HFF-Myc (cell line): ENCODE measurements at regions not wholly inside any gene's neighbourhood (a gene's known extent, or its start where the extent isn't known, plus 50 kb on each side); places are given as distances from the start of the nearest gene placed in this dataset.

ENCODE experiments used
- DNase-seq: peaks from one replicate; pipeline ENCODE4 v3.0.0-alpha.2; 2011; ENCODE audit warnings: low read depth; ENCODE audit errors: extremely low read depth
- H3K4me3 ChIP-seq: replicated peaks from 2 replicates; pipeline ENCODE4 v1.5.1; 2011; ENCODE audit warnings: low read depth, mild to moderate bottlenecking, control low read depth, low read length
- CTCF ChIP-seq: IDR thresholded peaks from 2 replicates; pipeline ENCODE4 v1.5.1; 2012; ENCODE audit warnings: mild to moderate bottlenecking, low read depth, low read length, control low read depth; ENCODE audit errors: missing control alignments

DNA sequence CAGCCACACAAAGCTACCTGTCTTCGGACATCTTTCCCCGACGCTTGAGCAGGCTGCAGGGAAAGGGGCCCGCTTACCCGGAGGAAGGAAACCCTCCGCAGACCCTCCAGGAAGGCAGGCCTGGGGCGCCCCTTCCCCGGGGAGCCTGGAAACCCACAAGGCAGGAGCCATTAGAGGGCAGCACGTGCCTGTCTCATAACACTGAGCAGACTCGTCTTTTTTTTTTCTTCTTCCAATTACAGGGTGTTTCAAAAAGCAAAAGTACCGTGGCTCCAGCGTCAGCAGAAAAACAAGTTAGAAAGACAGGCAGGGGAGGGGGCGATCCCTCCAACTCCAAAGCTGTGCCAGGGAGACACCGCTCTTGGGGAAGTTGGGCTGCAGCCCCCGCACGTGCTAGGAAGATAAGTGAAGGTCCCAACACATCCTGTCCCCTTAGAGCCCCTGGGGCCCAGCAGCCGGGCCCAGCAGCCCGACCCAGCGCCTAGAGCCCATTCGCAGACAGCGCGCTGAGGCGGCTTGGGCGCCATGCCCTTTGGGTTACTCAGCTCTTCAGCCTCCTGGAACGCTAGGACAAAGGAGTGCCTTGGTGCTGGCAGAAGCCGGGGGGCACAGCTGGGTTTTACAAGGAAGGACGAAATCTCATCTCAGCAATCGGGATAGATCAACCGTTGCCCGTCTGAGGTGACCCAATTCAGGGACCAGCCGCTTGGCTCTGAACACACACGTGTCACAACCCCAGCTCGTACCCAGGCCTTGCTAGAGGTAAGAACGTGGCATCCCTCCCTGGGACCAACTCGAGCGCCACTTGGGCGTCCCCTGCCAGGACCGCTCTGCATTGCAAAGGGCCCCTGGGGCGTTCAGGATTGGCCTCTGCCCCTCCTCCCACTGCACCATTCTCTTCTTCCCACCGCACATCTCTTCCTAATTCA is 136.3 kb downstream of the LY86 start:
- TF ChIP-seq CTCF: peak; percentile 75
- DNase-seq: peak; percentile 44
- H3K4me3 ChIP-seq: peak overlapping the region; percentile 28

GRCh38 chr6:6725468-6726209 is 137.1 kb downstream of the LY86 start:
- no peak overlapping the region for H3K4me3 ChIP-seq
- TF ChIP-seq CTCF: no peak
- DNase-seq: no peak

DNA sequence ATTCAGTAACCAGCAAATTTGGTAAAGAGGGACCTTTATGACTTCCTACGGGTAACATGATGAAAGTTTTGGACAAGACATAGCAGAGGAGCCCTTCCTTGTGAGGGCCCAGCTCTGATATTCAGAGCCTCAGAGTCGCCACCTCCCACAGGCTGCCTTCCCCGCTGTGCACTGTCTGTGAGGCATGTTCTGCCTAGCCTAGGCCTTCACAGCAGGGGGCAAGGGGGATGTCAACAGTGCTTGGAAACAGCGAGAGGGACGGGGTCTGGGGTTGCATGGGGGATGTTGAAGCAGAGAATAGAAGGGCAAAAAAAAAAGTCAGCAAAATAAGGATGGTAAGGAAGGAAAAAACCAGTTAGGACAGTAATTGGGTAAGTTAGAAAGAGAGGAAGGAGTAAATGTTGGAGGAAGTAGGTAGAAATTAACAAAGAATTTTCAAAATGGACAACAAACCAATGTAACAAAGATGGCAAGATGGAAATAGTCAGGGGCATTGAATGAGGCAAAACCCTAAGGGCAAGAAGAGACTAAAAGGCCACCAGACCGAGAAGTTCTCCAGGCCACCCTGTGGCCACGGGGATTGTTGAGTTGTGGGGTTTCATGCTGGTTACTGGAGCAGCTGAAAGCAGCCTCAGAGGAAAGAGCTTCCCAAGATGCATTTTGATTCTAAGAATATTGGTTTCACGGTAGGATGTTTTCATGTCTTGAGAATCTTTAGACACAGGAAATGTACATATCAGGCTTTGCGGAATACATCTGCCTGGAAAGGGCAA is 139.8 kb downstream of the LY86 start:
- no peak overlapping the region for H3K4me3 ChIP-seq
- TF ChIP-seq CTCF: no peak
- DNase-seq: no peak

- no peak overlapping the region for H3K4me3 ChIP-seq
- no peak for TF ChIP-seq CTCF
- no peak for DNase-seq
Measured at GRCh38 chr6:6729971-6730370, 141.5 kb downstream of the LY86 start.

GRCh38 chr6:6730831-6731230 is 142.3 kb downstream of the LY86 start:
- no peak overlapping the region for H3K4me3 ChIP-seq
- no peak for TF ChIP-seq CTCF
- peak; percentile 86 for DNase-seq
